ENCODE measurements at regions not wholly inside any gene's neighbourhood (a gene's known extent, or its start where the extent isn't known, plus 50 kb on each side); places are given as distances from the start of the nearest gene placed in this dataset.

DNA sequence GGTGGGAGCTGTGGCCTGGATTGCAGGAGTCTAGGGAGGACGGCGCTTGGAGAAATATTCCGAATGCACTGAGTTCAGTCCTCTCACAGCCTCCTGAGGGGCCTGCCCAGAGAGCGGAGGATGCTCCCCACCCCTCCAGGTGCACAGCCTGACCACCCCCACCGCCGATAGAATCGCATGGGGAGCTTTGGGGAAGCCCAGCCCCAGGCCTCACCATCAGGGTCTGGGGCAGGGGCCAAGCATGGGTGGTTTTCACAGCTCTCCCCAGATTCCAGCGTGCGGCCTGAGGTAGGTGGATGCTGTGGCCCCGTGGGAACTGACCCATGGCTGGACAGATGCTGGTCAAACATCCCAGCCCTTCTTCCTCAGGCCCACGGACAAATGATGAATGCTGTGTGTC lies 79.9 kb upstream of the OLFM1 start:
- Histone ChIP-seq H3K4me1 (no peaks in the 10 kb centered on the region), H3K27ac (no peak overlapping the region), H3K9me3 (no peaks in the 10 kb centered on the region), H3K4me3 (no peak overlapping the region), H3K36me3 (no peaks in the 10 kb centered on the region), H3K27me3 (no peaks in the 10 kb centered on the region)
- WGBS (ENCODE audit: insufficient coverage, low coverage, low lambda C conversion rate, missing lambda C conversion rate): 93% methylated on average over 4 of the region's 11 CpGs
- no peak for ATAC-seq
- intact Hi-C loops (cut with DNase I): no loop called here
- peak in 1 of 3 donors; percentile 29 for DNase-seq
- TF ChIP-seq POLR2A (IDR thresholded peaks at IDR 0.05) (no peak), CTCF (IDR thresholded peaks at IDR 0.05) (no peak)

- Histone ChIP-seq H3K4me1 (no peaks in the 10 kb centered on the region), H3K27ac (no peak overlapping the region), H3K4me3 (no peak overlapping the region), H3K9me3 (no peaks in the 10 kb centered on the region), H3K36me3 (no peaks in the 10 kb centered on the region), H3K27me3 (no peaks in the 10 kb centered on the region)
- DNase-seq (peak in 1 of 3 donors; percentile 11), ATAC-seq (no peak)
- TF ChIP-seq CTCF (IDR thresholded peaks at IDR 0.05) (no peak), POLR2A (IDR thresholded peaks at IDR 0.05) (no peak)
- WGBS (ENCODE audit: insufficient coverage, low coverage, low lambda C conversion rate, missing lambda C conversion rate): 65% methylated on average over 8 of the region's 8 CpGs
- intact Hi-C loops (cut with DNase I): no loop called here
These were observed 79.1 kb upstream of the OLFM1 start for GRCh38 chr9:135008416-135008815.

GRCh38 chr9:135009051-135009560 lies 78.4 kb upstream of the OLFM1 start:
- WGBS (ENCODE audit: insufficient coverage, low coverage, low lambda C conversion rate, missing lambda C conversion rate): 100% methylated on average over 1 of the region's 10 CpGs
- DNase-seq: peak in 1 of 3 donors; percentile 23
- no peaks in the 10 kb centered on the region for H3K4me1 ChIP-seq
- no peak overlapping the region for H3K4me3 ChIP-seq
- no peak for TF ChIP-seq CTCF (IDR thresholded peaks at IDR 0.05)
- no peak for TF ChIP-seq POLR2A (IDR thresholded peaks at IDR 0.05)
- no peak for ATAC-seq
- intact Hi-C loops (cut with DNase I): no loop called here
- H3K27me3 ChIP-seq: no peaks in the 10 kb centered on the region
- H3K9me3 ChIP-seq: no peaks in the 10 kb centered on the region
- no peaks in the 10 kb centered on the region for H3K36me3 ChIP-seq
- no peak overlapping the region for H3K27ac ChIP-seq

GRCh38 chr9:135009794-135010585 lies 77.5 kb upstream of the OLFM1 start:
- WGBS (ENCODE audit: insufficient coverage, low coverage, low lambda C conversion rate, missing lambda C conversion rate): 48% methylated on average over 9 of the region's 20 CpGs
- Histone ChIP-seq H3K36me3 (no peaks in the 10 kb centered on the region), H3K4me1 (no peaks in the 10 kb centered on the region), H3K9me3 (no peaks in the 10 kb centered on the region), H3K27ac (no peak overlapping the region), H3K27me3 (no peaks in the 10 kb centered on the region), H3K4me3 (no peak overlapping the region)
- DNase-seq: peak in 1 of 3 donors; percentile 29
- intact Hi-C loops (cut with DNase I): no loop called here
- no peak for ATAC-seq
- TF ChIP-seq CTCF (IDR thresholded peaks at IDR 0.05): no peak
- TF ChIP-seq POLR2A (IDR thresholded peaks at IDR 0.05): no peak
